SK-N-MC (cell line): ENCODE measurements at regions not wholly inside any gene's neighbourhood (a gene's known extent, or its start where the extent isn't known, plus 50 kb on each side); places are given as distances from the start of the nearest gene placed in this dataset.

Source experiments
- DNase-seq: peaks from one replicate; pipeline ENCODE4 v3.0.0-alpha.2; 2011; ENCODE audit warnings: low read depth, low spot score
- H3K27ac ChIP-seq: fragments of 200-600 bp; sonication (generic); 2 replicates; pipeline ENCODE4 v1.5.1; 2016; ENCODE audit warnings: mixed run types
- H3K36me3 ChIP-seq: fragments of 200-600 bp; sonication (generic); 2 replicates; pipeline ENCODE4 v1.6.1; 2017; ENCODE audit warnings: antibody characterized with exemption, low read length, mixed read lengths; ENCODE audit not compliant: insufficient read depth
- H3K4me3 ChIP-seq: fragments of 200-600 bp; sonication (generic); 2 replicates; pipeline ENCODE4 v1.5.1; 2016
- H3K9ac ChIP-seq: fragments of 200-600 bp; sonication (generic); 2 replicates; pipeline ENCODE4 v1.8.0; 2017; ENCODE audit warnings: mixed run types, mixed read lengths; ENCODE audit not compliant: insufficient read length
- H3K9me3 ChIP-seq: fragments of 200-600 bp; sonication (generic); 2 replicates; pipeline ENCODE4 v1.6.1; 2017; ENCODE audit warnings: low read depth, mild to moderate bottlenecking, antibody characterized with exemption, low read length, moderate library complexity, mixed read lengths
- EZH2 ChIP-seq: fragments of 200-600 bp; sonication (generic); IDR thresholded peaks from one replicate; pipeline ENCODE4 v1.6.1; 2017; ENCODE audit warnings: antibody characterized with exemption
- FOXP2 ChIP-seq: optimal IDR thresholded peaks from 2 replicates; pipeline ENCODE3; 2011; ENCODE audit warnings: mild to moderate bottlenecking, moderate library complexity; ENCODE audit not compliant: insufficient read depth; ENCODE audit errors: extremely low read length, control extremely low read depth
- POLR2AphosphoS5 ChIP-seq: IDR thresholded peaks from 2 replicates; pipeline ENCODE4 v1.6.1; 2012; ENCODE audit warnings: mild to moderate bottlenecking, low read depth, low read length, borderline replicate concordance

DNA sequence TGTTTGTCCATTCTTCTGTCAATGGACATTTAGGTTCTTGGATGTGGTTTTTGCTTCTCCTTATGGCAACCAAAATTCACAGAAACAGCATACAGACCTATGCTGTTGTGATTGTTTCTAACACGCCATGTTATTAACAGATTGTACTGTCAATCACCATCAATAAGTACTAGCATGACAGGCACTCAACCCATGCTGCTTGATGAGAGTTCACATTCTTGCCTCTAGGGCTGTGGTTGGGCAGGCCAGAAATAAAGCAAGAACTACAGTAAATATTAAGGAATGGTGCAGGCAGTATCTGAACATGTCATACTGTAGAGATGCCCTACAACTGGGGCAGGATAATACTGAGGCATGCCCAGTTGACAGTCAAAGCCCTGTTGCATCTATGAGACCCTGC, 171.2 kb upstream of the ZFHX3 start:
- no peak overlapping the region for H3K4me3 ChIP-seq
- no peak overlapping the region for H3K27ac ChIP-seq
- TF ChIP-seq FOXP2 (no peak), EZH2 (no peak), POLR2AphosphoS5 (no peak)
- H3K9me3 ChIP-seq = no peaks in the 10 kb centered on the region
- DNase-seq = no peak
- H3K36me3 ChIP-seq = no peaks in the 10 kb centered on the region
- H3K9ac ChIP-seq = no peak overlapping the region

DNA sequence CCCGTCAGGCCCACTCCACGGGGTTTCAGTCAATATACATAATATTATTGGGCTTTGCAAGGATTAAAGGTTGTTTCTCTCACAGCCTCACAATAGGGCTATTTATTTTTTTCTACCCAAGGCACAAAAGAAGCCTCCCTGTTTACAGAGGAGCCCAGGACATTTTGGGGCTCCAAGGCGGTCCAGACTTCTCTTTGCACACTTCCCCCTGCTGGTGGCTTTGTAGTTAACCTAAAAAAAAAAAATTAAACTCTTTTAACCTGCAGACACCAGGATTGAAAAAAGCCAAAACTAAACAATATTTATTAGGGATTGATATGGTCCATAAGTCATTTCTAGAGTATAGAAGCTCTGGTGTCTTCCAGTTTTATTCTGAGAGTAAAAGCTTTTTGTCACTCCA, 169.7 kb upstream of the ZFHX3 start:
- Histone ChIP-seq H3K4me3 (no peak overlapping the region), H3K27ac (no peak overlapping the region), H3K36me3 (no peaks in the 10 kb centered on the region), H3K9me3 (no peaks in the 10 kb centered on the region), H3K9ac (no peak overlapping the region)
- TF ChIP-seq FOXP2 = no peak
- TF ChIP-seq POLR2AphosphoS5 = no peak
- no peak for TF ChIP-seq EZH2
- no peak for DNase-seq

DNA sequence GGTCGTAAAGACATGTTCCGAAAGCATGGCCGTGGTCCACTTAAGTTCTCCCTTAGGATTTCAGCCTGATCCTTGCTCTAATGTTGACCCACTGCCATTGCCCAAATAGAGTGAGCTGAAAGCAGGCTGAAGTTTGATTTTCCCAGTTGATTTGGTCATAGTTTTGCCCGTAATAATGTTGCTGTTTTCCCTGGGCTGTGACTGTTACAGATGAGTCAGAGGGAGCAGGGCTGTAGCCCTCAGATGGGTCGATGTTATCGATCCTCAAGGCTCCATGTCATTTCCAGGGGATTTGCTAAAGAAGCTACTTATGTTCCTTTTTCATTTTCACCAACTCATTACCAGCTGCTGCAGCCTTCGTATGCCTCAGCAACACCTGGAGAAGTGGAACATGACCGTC, 169.0 kb upstream of the ZFHX3 start:
- no peak overlapping the region for H3K9ac ChIP-seq
- DNase-seq = no peak

GRCh38 chr16:73215678-73216377, 167.9 kb upstream of the ZFHX3 start:
- Histone ChIP-seq H3K9me3 (no peaks in the 10 kb centered on the region), H3K4me3 (no peak overlapping the region), H3K36me3 (no peaks in the 10 kb centered on the region), H3K27ac (peak overlapping the region; percentile 70; the same call in 1 of the 2 replicates), H3K9ac (no peak overlapping the region)
- DNase-seq = no peak
- TF ChIP-seq EZH2 = no peak
- no peak for TF ChIP-seq FOXP2
- no peak for TF ChIP-seq POLR2AphosphoS5

More for the DNA sequence above, 169.0 kb upstream of the ZFHX3 start:
- Histone ChIP-seq H3K27ac (no peak overlapping the region), H3K9me3 (no peaks in the 10 kb centered on the region), H3K4me3 (no peak overlapping the region), H3K36me3 (no peaks in the 10 kb centered on the region)
- TF ChIP-seq POLR2AphosphoS5 = no peak
- no peak for TF ChIP-seq FOXP2
- no peak for TF ChIP-seq EZH2

- Histone ChIP-seq H3K9ac (no peak overlapping the region), H3K36me3 (no peaks in the 10 kb centered on the region), H3K4me3 (no peak overlapping the region), H3K9me3 (no peaks in the 10 kb centered on the region), H3K27ac (peak overlapping the region; percentile 70; the same call in 1 of the 2 replicates)
- DNase-seq = no peak
- TF ChIP-seq POLR2AphosphoS5 (no peak), EZH2 (no peak), FOXP2 (no peak)
Measured at GRCh38 chr16:73214825-73215677, 167.1 kb upstream of the ZFHX3 start.

DNA sequence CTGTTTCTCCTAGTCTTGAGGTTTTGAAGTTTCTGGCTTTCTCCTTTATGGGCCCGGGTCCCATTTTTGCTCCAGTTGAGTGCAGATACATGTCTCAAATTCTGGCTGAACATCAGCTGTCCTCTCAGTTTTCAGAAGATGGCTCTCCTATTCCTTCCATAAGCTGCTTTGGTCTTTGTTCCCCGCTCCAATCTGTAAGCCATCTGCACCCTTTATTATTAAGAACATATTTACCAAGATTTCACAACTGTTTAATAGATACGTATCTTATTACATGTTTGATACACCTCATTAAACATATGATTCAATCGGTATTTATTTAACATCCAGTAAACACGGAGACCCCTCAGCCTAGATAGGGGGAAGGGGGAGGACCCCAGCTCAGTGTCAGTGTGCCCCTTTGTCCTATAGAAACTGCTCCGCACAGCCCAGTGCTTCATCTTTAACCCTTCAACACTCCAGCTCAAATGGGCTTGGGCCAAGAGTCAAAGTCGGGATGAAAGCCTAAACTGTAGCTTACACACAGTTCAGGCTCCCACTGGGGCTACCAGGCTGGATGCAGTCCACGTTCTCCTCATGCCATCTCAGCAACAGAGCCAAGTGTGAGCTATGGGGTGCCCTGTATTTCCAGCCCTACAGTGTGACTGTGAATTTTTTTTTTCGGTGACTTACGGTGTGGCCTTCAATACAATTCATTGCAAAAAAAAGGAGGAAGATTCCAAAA, 166.0 kb upstream of the ZFHX3 start:
- DNase-seq = no peak
- no peak overlapping the region for H3K9ac ChIP-seq
- H3K4me3 ChIP-seq = no peak overlapping the region
- no peaks in the 10 kb centered on the region for H3K9me3 ChIP-seq
- no peak for TF ChIP-seq FOXP2
- no peak for TF ChIP-seq EZH2
- no peak for TF ChIP-seq POLR2AphosphoS5
- H3K27ac ChIP-seq = no peak overlapping the region
- H3K36me3 ChIP-seq = no peaks in the 10 kb centered on the region

- no peak for TF ChIP-seq POLR2AphosphoS5
- H3K4me3 ChIP-seq = no peak overlapping the region
- H3K9me3 ChIP-seq = no peaks in the 10 kb centered on the region
- DNase-seq = no peak
- no peak overlapping the region for H3K9ac ChIP-seq
- H3K36me3 ChIP-seq = no peaks in the 10 kb centered on the region
- H3K27ac ChIP-seq = no peak overlapping the region
Measured at GRCh38 chr16:73212431-73212830, 164.5 kb upstream of the ZFHX3 start.

DNA sequence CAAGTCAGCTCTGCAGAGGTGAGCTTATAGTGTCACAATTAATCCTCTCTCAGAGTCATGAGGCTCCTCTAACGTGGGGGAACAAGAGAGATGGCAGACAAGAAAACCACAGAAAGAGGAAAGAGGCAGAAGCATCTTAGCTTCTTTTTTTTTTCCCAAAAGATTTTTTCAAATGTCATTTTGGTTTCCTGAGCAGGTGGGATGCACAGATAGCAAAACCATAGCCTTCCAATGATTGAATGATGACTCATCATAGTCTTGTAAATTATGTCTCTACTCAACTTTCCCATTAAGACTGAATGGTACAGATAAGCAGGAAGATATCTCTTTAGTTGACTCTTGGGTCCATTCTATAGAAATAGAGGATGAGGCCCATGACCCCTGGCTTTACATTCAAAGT, 162.8 kb upstream of the ZFHX3 start:
- TF ChIP-seq FOXP2 (no peak), EZH2 (no peak), POLR2AphosphoS5 (no peak)
- no peak overlapping the region for H3K27ac ChIP-seq
- H3K36me3 ChIP-seq = no peaks in the 10 kb centered on the region
- no peak for DNase-seq
- no peak overlapping the region for H3K4me3 ChIP-seq
- no peak overlapping the region for H3K9ac ChIP-seq
- H3K9me3 ChIP-seq = no peaks in the 10 kb centered on the region
